ENCODE measurements at regions not wholly inside any gene's neighbourhood (a gene's known extent, or its start where the extent isn't known, plus 50 kb on each side); places are given as distances from the start of the nearest gene placed in this dataset.

GRCh38 chr13:40252676-40253075 lies 413.8 kb downstream of the FOXO1 start (continued):
- TF ChIP-seq ZNF224 (CRISPR knock-in tag; IDR thresholded peaks at IDR 0.05) (no peak), LEF1 (IDR thresholded peaks at IDR 0.05) (no peak), FUS (optimal IDR thresholded peaks at IDR 0.05; ENCODE audit: low read depth, low read length) (no peak), KDM5B (IDR thresholded peaks at IDR 0.05; ENCODE audit: insufficient replicate concordance, low read depth, low read length) (no peak), TEAD1 (CRISPR knock-in tag; IDR thresholded peaks at IDR 0.05) (no peak)

DNA sequence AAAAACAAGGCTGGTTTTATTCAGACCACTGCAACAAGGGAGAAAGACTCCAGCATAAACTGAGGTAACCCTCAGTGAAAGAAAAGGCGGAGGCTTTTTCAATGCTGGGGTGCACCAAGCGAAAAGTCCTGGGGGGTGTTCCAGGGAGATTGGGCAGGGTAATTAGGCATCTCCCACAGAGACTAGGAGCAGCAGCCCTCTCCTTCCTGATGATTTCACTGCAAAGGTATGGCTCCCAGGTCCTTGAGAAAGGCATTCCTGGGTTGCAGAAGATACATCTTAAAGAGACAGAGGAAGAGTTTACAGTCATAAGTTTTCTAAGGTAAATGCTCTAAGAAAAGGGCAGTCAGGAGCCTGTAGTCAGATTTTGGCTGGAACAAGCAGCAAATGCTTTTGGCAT lies 412.0 kb downstream of the FOXO1 start:
- Histone ChIP-seq H3K4me1 (replicated peaks in 1 of 2; ENCODE audit: control insufficient read depth in 2 of 2, insufficient read depth in 2 of 2, low read length in 2 of 2) (no peaks in the 10 kb centered on the region), H3K9me1 (ENCODE audit: control insufficient read depth, insufficient read depth, low read length) (no peaks in the 10 kb centered on the region), H3K27me3 (ENCODE audit: control insufficient read depth in 2 of 2, insufficient read depth in 2 of 2, low read length in 2 of 2) (no peaks in the 10 kb centered on the region), H3K9me3 (replicated peaks; ENCODE audit: control insufficient read depth, insufficient read depth, low read depth, low read length) (no peaks in the 10 kb centered on the region), H4K20me1 (replicated peaks; ENCODE audit: control insufficient read depth, insufficient read depth, low read length) (no peaks in the 10 kb centered on the region), H3K36me3 (ENCODE audit: control insufficient read depth, insufficient read depth, low read length) (no peaks in the 10 kb centered on the region), H3K4me3 (no peak overlapping the region), H3K79me2 (ENCODE audit: control insufficient read depth, insufficient read depth, low read length) (no peaks in the 10 kb centered on the region), H3K9ac (ENCODE audit: insufficient read depth in 1 of 2, low read depth in 2 of 2, low read length in 2 of 2) (no peak overlapping the region), H3K4me2 (ENCODE audit: insufficient read depth, low read length) (no peak overlapping the region), H2AFZ (ENCODE audit: low read depth, low read length) (no peak overlapping the region), H3K27ac (ENCODE audit: extremely low read depth, low read depth, low read length) (no peak overlapping the region)
- in situ Hi-C loops (cut with MboI) = no loop called here
- FAIRE-seq (no peak), DNase-seq (ENCODE audit: extremely low read depth in 1 of 4, low spot score in 3 of 4) (no peak), ATAC-seq (no peak)
- no TSS peak for BruUV-seq (replicated peaks)
- CTCF ChIA-PET (ENCODE audit: low intra/inter-chr PET ratio) = no interaction called here
- no peak for TF ChIP-seq TEAD4 (IDR thresholded peaks at IDR 0.05; ENCODE audit: low read length)
- no peak for TF ChIP-seq TEAD4 (CRISPR knock-in tag; IDR thresholded peaks at IDR 0.05; ENCODE audit: borderline replicate concordance)
- TF ChIP-seq RFX7 (CRISPR knock-in tag; IDR thresholded peaks at IDR 0.05) = no peak
- TF ChIP-seq ZKSCAN8 (CRISPR knock-in tag; IDR thresholded peaks at IDR 0.05) = no peak
- no peak for TF ChIP-seq ZNF695 (CRISPR knock-in tag; IDR thresholded peaks at IDR 0.05)
- TF ChIP-seq, protein P1, sequence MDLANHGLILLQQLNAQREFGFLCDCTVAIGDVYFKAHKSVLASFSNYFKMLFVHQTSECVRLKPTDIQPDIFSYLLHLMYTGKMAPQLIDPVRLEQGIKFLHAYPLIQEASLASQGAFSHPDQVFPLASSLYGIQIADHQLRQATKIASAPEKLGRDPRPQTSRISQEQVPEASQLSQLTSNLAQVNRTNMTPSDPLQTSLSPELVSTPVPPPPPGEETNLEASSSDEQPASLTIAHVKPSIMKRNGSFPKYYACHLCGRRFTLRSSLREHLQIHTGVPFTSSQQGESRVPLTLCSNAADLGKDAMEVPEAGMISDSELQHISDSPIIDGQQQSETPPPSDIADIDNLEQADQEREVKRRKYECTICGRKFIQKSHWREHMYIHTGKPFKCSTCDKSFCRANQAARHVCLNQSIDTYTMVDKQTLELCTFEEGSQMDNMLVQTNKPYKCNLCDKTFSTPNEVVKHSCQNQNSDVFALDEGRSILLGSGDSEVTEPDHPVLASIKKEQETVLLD (IDR thresholded peaks at IDR 0.05) = no peak
- TF ChIP-seq CEBPG (CRISPR knock-in tag; IDR thresholded peaks at IDR 0.05) = no peak
- TF ChIP-seq CEBPG (tag; conservative IDR thresholded peaks at IDR 0.05 in 1 of 2, IDR thresholded peaks at IDR 0.05 in 1 of 2) = no peak
- TF ChIP-seq PHF20 (IDR thresholded peaks at IDR 0.05; ENCODE audit: partially characterized antibody) = no peak
- TF ChIP-seq CCNT2 (IDR thresholded peaks at IDR 0.05; ENCODE audit: borderline replicate concordance, extremely low read depth, insufficient read length, low read depth, low read length) = no peak
- TF ChIP-seq ZC3H4 (CRISPR knock-in tag; IDR thresholded peaks at IDR 0.05; ENCODE audit: borderline replicate concordance) = no peak
- POLR2A ChIA-PET = no interaction called here
- 0% methylated on average over 2 of the region's 2 CpGs for WGBS (ENCODE audit: insufficient coverage, low coverage, missing lambda C conversion rate)
- intact Hi-C loops (cut with micrococcal nuclease) = no loop called here
